KMS-11 (cell line): ENCODE measurements at regions not wholly inside any gene's neighbourhood (a gene's known extent, or its start where the extent isn't known, plus 50 kb on each side); places are given as distances from the start of the nearest gene placed in this dataset.

Source experiments
- H2AFZ ChIP-seq: fragments of 200-600 bp; sonication (generic); 2 replicates; pipeline ENCODE4 v1.6.1; 2016; ENCODE audit warnings: antibody characterized with exemption, mixed run types, low read depth
- H3K27ac ChIP-seq: fragments of 200-600 bp; sonication (generic); 2 replicates; pipeline ENCODE4 v1.6.1; 2016; ENCODE audit warnings: mild to moderate bottlenecking, mixed run types
- H3K27me3 ChIP-seq: fragments of 200-600 bp; sonication (generic); 2 replicates; pipeline ENCODE4 v1.6.1; 2017; ENCODE audit warnings: mild to moderate bottlenecking, low read depth, mixed run types, moderate library complexity; ENCODE audit not compliant: insufficient read depth
- H3K36me3 ChIP-seq: fragments of 200-600 bp; sonication (generic); 2 replicates; pipeline ENCODE4 v1.6.1; 2017; ENCODE audit warnings: mild to moderate bottlenecking, mixed run types; ENCODE audit not compliant: insufficient read depth
- H3K4me1 ChIP-seq: fragments of 200-600 bp; sonication (generic); 2 replicates; pipeline ENCODE4 v1.6.1; 2016; ENCODE audit warnings: mild to moderate bottlenecking, low read depth, mixed run types; ENCODE audit not compliant: poor library complexity, severe bottlenecking
- H3K4me2 ChIP-seq: fragments of 200-600 bp; sonication (generic); 2 replicates; pipeline ENCODE4 v1.7.0; 2016; ENCODE audit warnings: mild to moderate bottlenecking, mixed run types
- H3K4me3 ChIP-seq: fragments of 200-600 bp; sonication (generic); IDR thresholded peaks from 2 replicates; pipeline ENCODE4 v1.6.1; 2017; ENCODE audit warnings: low read depth, low read length, mixed read lengths; ENCODE audit not compliant: insufficient read depth
- H3K79me2 ChIP-seq: fragments of 200-600 bp; sonication (generic); 2 replicates; pipeline ENCODE4 v1.6.1; 2016; ENCODE audit warnings: low read depth, mixed run types; ENCODE audit not compliant: insufficient read depth
- H3K9ac ChIP-seq: fragments of 200-600 bp; sonication (generic); 2 replicates; pipeline ENCODE4 v1.6.1; 2016; ENCODE audit warnings: mild to moderate bottlenecking, mixed run types
- H4K20me1 ChIP-seq: fragments of 200-600 bp; sonication (generic); 2 replicates; pipeline ENCODE4 v1.6.1; 2016; ENCODE audit warnings: mild to moderate bottlenecking, mixed run types; ENCODE audit not compliant: insufficient read depth
- TF ChIP-seq, protein P1 (sequence below): fragments of 200-600 bp; sonication (generic); conservative IDR thresholded peaks from 2 replicates; pipeline ENCODE4 v1.6.1; 2017; ENCODE audit warnings: low read depth, mild to moderate bottlenecking, antibody characterized with exemption, low read length, moderate library complexity, mixed read lengths

GRCh38 chr2:155907211-155907610 is 425.3 kb downstream of the NR4A2 start:
- Histone ChIP-seq H3K4me3 (no peak overlapping the region), H3K4me2 (no peak overlapping the region), H4K20me1 (no peaks in the 10 kb centered on the region), H2AFZ (no peak overlapping the region), H3K4me1 (no peaks in the 10 kb centered on the region), H3K36me3 (no peaks in the 10 kb centered on the region), H3K27me3 (no peaks in the 10 kb centered on the region), H3K27ac (no peak overlapping the region), H3K9ac (no peak overlapping the region), H3K79me2 (no peaks in the 10 kb centered on the region)
- TF ChIP-seq, protein P1, sequence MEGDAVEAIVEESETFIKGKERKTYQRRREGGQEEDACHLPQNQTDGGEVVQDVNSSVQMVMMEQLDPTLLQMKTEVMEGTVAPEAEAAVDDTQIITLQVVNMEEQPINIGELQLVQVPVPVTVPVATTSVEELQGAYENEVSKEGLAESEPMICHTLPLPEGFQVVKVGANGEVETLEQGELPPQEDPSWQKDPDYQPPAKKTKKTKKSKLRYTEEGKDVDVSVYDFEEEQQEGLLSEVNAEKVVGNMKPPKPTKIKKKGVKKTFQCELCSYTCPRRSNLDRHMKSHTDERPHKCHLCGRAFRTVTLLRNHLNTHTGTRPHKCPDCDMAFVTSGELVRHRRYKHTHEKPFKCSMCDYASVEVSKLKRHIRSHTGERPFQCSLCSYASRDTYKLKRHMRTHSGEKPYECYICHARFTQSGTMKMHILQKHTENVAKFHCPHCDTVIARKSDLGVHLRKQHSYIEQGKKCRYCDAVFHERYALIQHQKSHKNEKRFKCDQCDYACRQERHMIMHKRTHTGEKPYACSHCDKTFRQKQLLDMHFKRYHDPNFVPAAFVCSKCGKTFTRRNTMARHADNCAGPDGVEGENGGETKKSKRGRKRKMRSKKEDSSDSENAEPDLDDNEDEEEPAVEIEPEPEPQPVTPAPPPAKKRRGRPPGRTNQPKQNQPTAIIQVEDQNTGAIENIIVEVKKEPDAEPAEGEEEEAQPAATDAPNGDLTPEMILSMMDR, result no peak

- Histone ChIP-seq H3K79me2 (no peaks in the 10 kb centered on the region), H3K27ac (no peak overlapping the region), H4K20me1 (no peaks in the 10 kb centered on the region), H3K9ac (no peak overlapping the region), H3K4me3 (no peak overlapping the region), H3K4me1 (no peaks in the 10 kb centered on the region), H3K27me3 (no peaks in the 10 kb centered on the region), H3K4me2 (no peak overlapping the region), H3K36me3 (no peaks in the 10 kb centered on the region), H2AFZ (no peak overlapping the region)
- TF ChIP-seq, protein P1, result no peak
Observed at GRCh38 chr2:155905657-155906056, 426.9 kb downstream of the NR4A2 start.

DNA sequence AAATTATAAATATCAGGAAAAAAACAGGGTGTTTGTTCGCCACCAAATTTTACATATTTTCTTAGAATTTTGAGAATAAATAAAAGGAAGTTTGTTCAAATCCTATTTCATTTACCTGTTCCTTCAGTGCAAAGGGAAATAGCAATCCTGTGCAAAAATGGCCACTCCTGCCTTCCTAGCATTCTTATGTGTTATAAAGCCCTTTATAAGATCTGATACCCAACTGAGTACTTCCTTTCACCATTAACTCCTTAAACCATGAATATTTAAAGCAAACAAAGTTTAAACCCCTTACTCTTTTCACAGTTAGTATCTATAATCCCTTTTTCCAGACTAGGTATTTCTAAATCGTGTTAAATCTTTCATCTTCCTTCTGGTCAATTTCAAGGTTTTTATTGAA is 427.8 kb downstream of the NR4A2 start:
- H3K79me2 ChIP-seq, result no peaks in the 10 kb centered on the region
- no peaks in the 10 kb centered on the region for H3K4me1 ChIP-seq
- H2AFZ ChIP-seq, result no peak overlapping the region
- no peak overlapping the region for H3K4me2 ChIP-seq
- TF ChIP-seq, protein P1, result no peak
- H3K36me3 ChIP-seq, result no peaks in the 10 kb centered on the region
- no peak overlapping the region for H3K4me3 ChIP-seq
- H3K27me3 ChIP-seq, result no peaks in the 10 kb centered on the region
- H4K20me1 ChIP-seq, result no peaks in the 10 kb centered on the region
- no peak overlapping the region for H3K9ac ChIP-seq
- no peak overlapping the region for H3K27ac ChIP-seq

- Histone ChIP-seq H4K20me1 (no peaks in the 10 kb centered on the region), H3K79me2 (no peaks in the 10 kb centered on the region), H3K4me2 (no peak overlapping the region), H3K4me3 (no peak overlapping the region), H2AFZ (no peak overlapping the region), H3K36me3 (no peaks in the 10 kb centered on the region), H3K9ac (no peak overlapping the region), H3K27ac (no peak overlapping the region), H3K4me1 (no peaks in the 10 kb centered on the region), H3K27me3 (no peaks in the 10 kb centered on the region)
- TF ChIP-seq, protein P1, result no peak
Observed at GRCh38 chr2:155902635-155903034, 429.9 kb downstream of the NR4A2 start.
